Esophagus muscularis mucosa (tissue), 4 donors: ENCODE measurements at regions not wholly inside any gene's neighbourhood (a gene's known extent, or its start where the extent isn't known, plus 50 kb on each side); places are given as distances from the start of the nearest gene placed in this dataset.

Experiments
- EP300 ChIP-seq: sonication (generic); formaldehyde crosslinking; IDR thresholded peaks from one replicate; pipeline ENCODE4 v1.6.1; 2017; ENCODE audit warnings: antibody characterized with exemption
- POLR2A ChIP-seq: fragments of 450-650 bp; IDR thresholded peaks from one replicate; pipeline ENCODE4 v1.6.1; 2017; ENCODE audit warnings: antibody characterized with exemption, moderate library complexity, mild to moderate bottlenecking, low read depth
- POLR2AphosphoS5 ChIP-seq, 2 donors: sonication (generic); formaldehyde crosslinking; IDR thresholded peaks; one replicate each; pipeline ENCODE4 v1.6.1; 2017; ENCODE audit warnings: antibody characterized with exemption in 2 of 2
- TF ChIP-seq, protein P1 (sequence below), 3 experiments: fragments of 200-600 bp in 2 of 3; fragments of 450-650 bp in 1 of 3; sonication (generic) in 2 of 3; IDR thresholded peaks; one replicate each; pipeline ENCODE4 v1.5.1; 2017 to 2019; ENCODE audit warnings: antibody characterized with exemption in 3 of 3, mild to moderate bottlenecking in 2 of 3, moderate library complexity in 1 of 3

DNA sequence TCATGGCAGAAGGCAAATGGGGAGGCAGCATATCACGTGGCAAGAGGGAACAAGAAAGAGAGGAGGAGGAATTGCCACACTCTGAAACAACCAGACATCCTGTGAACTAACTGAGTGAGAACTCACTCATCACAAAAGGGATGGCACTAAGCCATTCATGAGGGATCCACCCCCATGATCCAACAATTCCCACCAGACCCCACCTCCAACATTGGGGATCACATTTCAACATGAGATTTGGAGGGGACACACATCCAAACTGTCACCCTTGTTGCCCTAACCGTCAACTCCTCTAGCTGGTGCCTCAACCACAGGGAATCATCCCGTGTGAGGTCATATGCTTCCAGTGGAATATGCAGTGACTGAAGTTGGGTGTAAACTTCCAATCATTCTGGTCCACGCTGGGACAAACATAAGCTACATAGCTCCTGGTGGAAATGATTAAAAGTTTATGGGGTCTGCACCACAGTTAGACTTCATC lies 62.5 kb downstream of the TEX13C start:
- TF ChIP-seq, protein P1, sequence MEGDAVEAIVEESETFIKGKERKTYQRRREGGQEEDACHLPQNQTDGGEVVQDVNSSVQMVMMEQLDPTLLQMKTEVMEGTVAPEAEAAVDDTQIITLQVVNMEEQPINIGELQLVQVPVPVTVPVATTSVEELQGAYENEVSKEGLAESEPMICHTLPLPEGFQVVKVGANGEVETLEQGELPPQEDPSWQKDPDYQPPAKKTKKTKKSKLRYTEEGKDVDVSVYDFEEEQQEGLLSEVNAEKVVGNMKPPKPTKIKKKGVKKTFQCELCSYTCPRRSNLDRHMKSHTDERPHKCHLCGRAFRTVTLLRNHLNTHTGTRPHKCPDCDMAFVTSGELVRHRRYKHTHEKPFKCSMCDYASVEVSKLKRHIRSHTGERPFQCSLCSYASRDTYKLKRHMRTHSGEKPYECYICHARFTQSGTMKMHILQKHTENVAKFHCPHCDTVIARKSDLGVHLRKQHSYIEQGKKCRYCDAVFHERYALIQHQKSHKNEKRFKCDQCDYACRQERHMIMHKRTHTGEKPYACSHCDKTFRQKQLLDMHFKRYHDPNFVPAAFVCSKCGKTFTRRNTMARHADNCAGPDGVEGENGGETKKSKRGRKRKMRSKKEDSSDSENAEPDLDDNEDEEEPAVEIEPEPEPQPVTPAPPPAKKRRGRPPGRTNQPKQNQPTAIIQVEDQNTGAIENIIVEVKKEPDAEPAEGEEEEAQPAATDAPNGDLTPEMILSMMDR (IDR thresholded peaks at IDR 0.05) = no peak
- TF ChIP-seq POLR2A (no peak), POLR2AphosphoS5 (IDR thresholded peaks at IDR 0.05) (no peak), EP300 (no peak)
